NCI-H2107 treated with DMSO at 0.1 percent for 48 hours (cell line): ENCODE measurements at regions not wholly inside any gene's neighbourhood (a gene's known extent, or its start where the extent isn't known, plus 50 kb on each side); places are given as distances from the start of the nearest gene placed in this dataset.
"Not testable (repeated sequence)": the region's sequence is repeated elsewhere in the genome, so short reads cannot be mapped to it uniquely, and the experiment has no call there.

Experiments
- DNase-seq: peaks from one replicate; lab custom pipeline; 2025; ENCODE audit not compliant: unreplicated experiment; lab: John Stamatoyannopoulos, UW

- DNase-seq: no peak
Observed at GRCh38 chrX:40530509-40530908, 50.3 kb upstream of the ATP6AP2 start.

GRCh38 chrX:40527543-40527942, 53.2 kb upstream of the ATP6AP2 start:
- no peak for DNase-seq

GRCh38 chrX:40526412-40526811, 54.4 kb upstream of the ATP6AP2 start:
- no peak for DNase-seq

GRCh38 chrX:40525901-40526300, 54.9 kb upstream of the ATP6AP2 start:
- DNase-seq: not testable (repeated sequence)

- DNase-seq: no peak
Observed at GRCh38 chrX:40524423-40524822, 56.3 kb upstream of the ATP6AP2 start.

GRCh38 chrX:40523852-40524251, 56.9 kb upstream of the ATP6AP2 start:
- DNase-seq: no peak

GRCh38 chrX:40521868-40522450, 58.8 kb upstream of the ATP6AP2 start:
- no peak for DNase-seq

- DNase-seq: no peak
Observed at GRCh38 chrX:40514376-40514775, 66.4 kb upstream of the ATP6AP2 start.

- no peak for DNase-seq
Observed at GRCh38 chrX:40513835-40514234, 66.9 kb upstream of the ATP6AP2 start.

GRCh38 chrX:40513012-40513411, 67.8 kb upstream of the ATP6AP2 start:
- DNase-seq: no peak

GRCh38 chrX:40511258-40511657, 69.5 kb upstream of the ATP6AP2 start:
- no peak for DNase-seq

- DNase-seq: no peak
Observed at GRCh38 chrX:40508560-40508959, 72.2 kb upstream of the ATP6AP2 start.

- no peak for DNase-seq
Observed at GRCh38 chrX:40506201-40506985, 74.4 kb upstream of the ATP6AP2 start.

GRCh38 chrX:40504801-40505605, 75.8 kb upstream of the ATP6AP2 start:
- DNase-seq: no peak

GRCh38 chrX:40503094-40503493, 77.7 kb upstream of the ATP6AP2 start:
- no peak for DNase-seq

- DNase-seq: no peak
Observed at GRCh38 chrX:40502688-40503087, 78.1 kb upstream of the ATP6AP2 start.

GRCh38 chrX:40501164-40501855, 79.5 kb upstream of the ATP6AP2 start:
- DNase-seq: no peak

GRCh38 chrX:40496728-40497127, 84.0 kb upstream of the ATP6AP2 start:
- DNase-seq: no peak

- no peak for DNase-seq
Observed at GRCh38 chrX:40495659-40496058, 85.1 kb upstream of the ATP6AP2 start.

GRCh38 chrX:40494005-40494404, 86.8 kb upstream of the ATP6AP2 start:
- no peak for DNase-seq

- DNase-seq: no peak
Observed at GRCh38 chrX:40488296-40488695, 92.5 kb upstream of the ATP6AP2 start.
